Gastrocnemius medialis (tissue), 4 donors: ENCODE measurements at regions not wholly inside any gene's neighbourhood (a gene's known extent, or its start where the extent isn't known, plus 50 kb on each side); places are given as distances from the start of the nearest gene placed in this dataset.
A peak's percentile ranks its signal among the peaks of the same experiment; 100 is the strongest.

Experiments
- ATAC-seq, 2 donors: fragments of 150-250 bp; one replicate each; pipeline ENCODE4 v1.9.1; 2016
- DNase-seq, 2 donors: peaks; one replicate each; pipeline ENCODE4 v3.0.0-alpha.2; 2019
- H3K27ac ChIP-seq, 4 donors: fragments of 200-600 bp; sonication (generic); 1 replicate in 1 of 4; 2 replicates in 3 of 4; pipeline ENCODE4 v1.5.1; 2016 to 2018; ENCODE audit warnings: mild to moderate bottlenecking in 2 of 4, moderate library complexity in 1 of 4
- H3K27me3 ChIP-seq, 3 donors: fragments of 200-600 bp; sonication (generic) in 2 of 3; 1 replicate in 1 of 3; 2 replicates in 2 of 3; pipeline versions ENCODE4 v1.5.1 to v1.6.0; 2016 to 2019; ENCODE audit warnings: mild to moderate bottlenecking in 1 of 3, moderate library complexity in 1 of 3
- H3K36me3 ChIP-seq, 2 donors: fragments of 200-600 bp; sonication (generic) in 1 of 2; one replicate each; pipeline ENCODE4 v1.5.1; 2017 to 2018
- H3K4me1 ChIP-seq, 2 donors: fragments of 200-600 bp; sonication (generic) in 1 of 2; one replicate each; pipeline ENCODE4 v1.5.1; 2016 to 2017; ENCODE audit warnings: mild to moderate bottlenecking in 2 of 2
- H3K4me3 ChIP-seq, 4 donors: fragments of 200-600 bp; sonication (generic) in 3 of 4; 1 replicate in 1 of 4; 2 replicates in 3 of 4; pipeline ENCODE4 v1.5.1; 2016 to 2019; ENCODE audit warnings: mild to moderate bottlenecking in 2 of 4
- H3K9me3 ChIP-seq, 3 donors: fragments of 200-600 bp; sonication (generic) in 2 of 3; 1 replicate in 1 of 3; 2 replicates in 2 of 3; pipeline ENCODE4 v1.5.1; 2016 to 2019
- CTCF ChIP-seq, 5 experiments: fragments of 450-650 bp in 3 of 5; fragments of 200-600 bp in 2 of 5; sonication (generic) in 2 of 5; IDR thresholded peaks in 4 of 5; conservative IDR thresholded peaks in 1 of 5; 1 replicate in 4 of 5; 2 replicates in 1 of 5; pipeline ENCODE4 v1.5.1; 2016 to 2019; ENCODE audit warnings: antibody characterized with exemption in 5 of 5, mild to moderate bottlenecking in 3 of 5, moderate library complexity in 3 of 5
- POLR2A ChIP-seq, 2 donors: fragments of 450-650 bp; IDR thresholded peaks; one replicate each; pipeline ENCODE4 v1.6.1; 2017; ENCODE audit warnings: antibody characterized with exemption in 2 of 2, mild to moderate bottlenecking in 2 of 2, moderate library complexity in 2 of 2
- in situ Hi-C, 4 donors: fragments of 200-750 bp; cut with MboI; loops; one replicate each; pipeline versions ENCODE4 v1.15.0 to v1.8.0; 2017; ENCODE audit warnings: low sequenced_read_pairs in 4 of 4
- intact Hi-C: fragments of 100-400 bp; cut with DNase I; formaldehyde crosslinking; loops from one replicate; pipeline ENCODE4 v1.15.1; 2023; ENCODE audit warnings: low total_unique reads

- H3K4me1 ChIP-seq, result no peaks in the 10 kb centered on the region
- intact Hi-C loops, result no loop called here
- H3K27me3 ChIP-seq, result no peaks in the 10 kb centered on the region
- in situ Hi-C loops, result no loop called here
- H3K36me3 ChIP-seq, result no peaks in the 10 kb centered on the region
- DNase-seq (no peak), ATAC-seq (no peak)
- no peak overlapping the region for H3K27ac ChIP-seq
- H3K4me3 ChIP-seq, result no peak overlapping the region
- no peaks in the 10 kb centered on the region for H3K9me3 ChIP-seq
- no peak for TF ChIP-seq CTCF (IDR thresholded peaks at IDR 0.05 in 4 of 5, conservative IDR thresholded peaks at IDR 0.05 in 1 of 5)
- no peak for TF ChIP-seq POLR2A (IDR thresholded peaks at IDR 0.05)
These were observed 133.9 kb upstream of the COBL start for GRCh38 chr7:51450541-51450940.

GRCh38 chr7:51446785-51447184 is 130.2 kb upstream of the COBL start:
- DNase-seq (no peak), ATAC-seq (no peak)
- Histone ChIP-seq H3K4me1 (no peaks in the 10 kb centered on the region), H3K27me3 (no peaks in the 10 kb centered on the region), H3K27ac (no peak overlapping the region), H3K4me3 (no peak overlapping the region), H3K9me3 (no peaks in the 10 kb centered on the region), H3K36me3 (no peaks in the 10 kb centered on the region)
- TF ChIP-seq CTCF (IDR thresholded peaks at IDR 0.05 in 4 of 5, conservative IDR thresholded peaks at IDR 0.05 in 1 of 5) (no peak), POLR2A (IDR thresholded peaks at IDR 0.05) (no peak)
- in situ Hi-C loops (no loop called here), intact Hi-C loops (no loop called here)

GRCh38 chr7:51446356-51446755 is 129.7 kb upstream of the COBL start:
- no peaks in the 10 kb centered on the region for H3K36me3 ChIP-seq
- no peak overlapping the region for H3K27ac ChIP-seq
- H3K27me3 ChIP-seq, result no peaks in the 10 kb centered on the region
- intact Hi-C loops, result no loop called here
- TF ChIP-seq CTCF (IDR thresholded peaks at IDR 0.05 in 4 of 5, conservative IDR thresholded peaks at IDR 0.05 in 1 of 5), result no peak
- TF ChIP-seq POLR2A (IDR thresholded peaks at IDR 0.05), result no peak
- no peak overlapping the region for H3K4me3 ChIP-seq
- DNase-seq, result no peak
- no peak for ATAC-seq
- H3K9me3 ChIP-seq, result no peaks in the 10 kb centered on the region
- in situ Hi-C loops, result no loop called here
- no peaks in the 10 kb centered on the region for H3K4me1 ChIP-seq

- in situ Hi-C loops (no loop called here), intact Hi-C loops (no loop called here)
- Histone ChIP-seq H3K27ac (no peak overlapping the region), H3K4me1 (no peaks in the 10 kb centered on the region), H3K4me3 (no peak overlapping the region), H3K9me3 (no peaks in the 10 kb centered on the region), H3K27me3 (no peaks in the 10 kb centered on the region), H3K36me3 (no peaks in the 10 kb centered on the region)
- DNase-seq, result no peak
- TF ChIP-seq CTCF (IDR thresholded peaks at IDR 0.05 in 4 of 5, conservative IDR thresholded peaks at IDR 0.05 in 1 of 5) (no peak), POLR2A (IDR thresholded peaks at IDR 0.05) (no peak)
- no peak for ATAC-seq
These were observed 128.3 kb upstream of the COBL start for GRCh38 chr7:51444936-51445335.

DNA sequence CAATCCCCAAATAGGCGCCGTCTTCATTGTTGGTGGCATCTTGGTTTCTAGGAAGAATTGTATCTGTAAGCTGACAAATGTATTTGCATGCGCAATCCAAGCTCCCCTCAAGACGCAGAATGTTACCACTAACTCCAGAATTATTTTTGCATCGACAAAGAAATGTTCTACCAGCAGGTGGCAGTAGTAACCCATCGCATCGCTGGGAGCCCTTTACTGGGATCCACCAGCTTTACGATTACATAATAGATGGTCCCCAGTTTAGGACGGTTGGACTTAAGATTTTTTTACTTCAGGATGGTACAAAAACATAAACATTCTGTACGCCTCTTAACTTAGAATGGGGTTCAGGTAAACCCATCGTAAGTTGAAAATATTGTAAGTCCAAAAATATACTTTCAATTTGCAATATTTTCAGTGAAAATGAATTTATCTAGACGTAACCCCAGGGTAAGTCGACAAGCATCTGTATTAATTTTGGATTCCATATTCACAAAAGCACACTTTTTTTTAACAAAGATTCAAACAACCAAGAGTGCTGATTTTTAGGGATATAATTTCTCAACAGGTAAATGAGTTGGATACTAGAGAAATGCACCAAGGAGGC is 114.0 kb upstream of the COBL start:
- Histone ChIP-seq H3K36me3 (no peaks in the 10 kb centered on the region), H3K4me1 (no peaks in the 10 kb centered on the region), H3K27me3 (no peaks in the 10 kb centered on the region), H3K4me3 (peak overlapping the region in 1 of 4 donors; percentile 2), H3K9me3 (no peaks in the 10 kb centered on the region), H3K27ac (no peak overlapping the region)
- ATAC-seq (no peak), DNase-seq (no peak)
- TF ChIP-seq POLR2A (IDR thresholded peaks at IDR 0.05), result no peak
- peak in 4 of 5 experiments; percentile 18 to 61 (median 46) for TF ChIP-seq CTCF (IDR thresholded peaks at IDR 0.05 in 4 of 5, conservative IDR thresholded peaks at IDR 0.05 in 1 of 5)
- intact Hi-C loops, result no loop called here
- in situ Hi-C loops, result no loop called here
